Tongue (tissue), 1 donor: ENCODE measurements at regions not wholly inside any gene's neighbourhood (a gene's known extent, or its start where the extent isn't known, plus 50 kb on each side); places are given as distances from the start of the nearest gene placed in this dataset.

Experiments used
- DNase-seq: peaks from one replicate; pipeline ENCODE4 v3.0.0-alpha.2; 2015

DNA sequence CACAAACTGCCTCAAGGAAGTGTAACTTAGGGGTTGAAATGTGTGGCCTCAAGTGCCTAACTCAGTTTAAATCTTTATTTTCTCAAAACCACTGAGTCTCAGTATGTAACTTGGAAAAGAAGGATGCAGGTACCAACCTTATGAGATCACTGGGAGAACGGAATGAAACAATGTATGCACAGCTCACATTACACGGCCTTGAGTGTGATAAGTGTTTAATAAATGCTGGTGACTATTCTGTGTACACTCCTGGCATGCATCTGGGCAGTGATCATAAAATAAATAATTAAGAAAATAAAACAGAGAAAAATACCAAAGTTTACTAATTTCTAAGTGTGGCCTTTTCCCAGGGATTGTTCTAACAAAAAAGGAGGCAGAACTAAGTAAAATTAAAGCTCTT, 974.5 kb upstream of the FLRT2 start:
- DNase-seq: no peak

DNA sequence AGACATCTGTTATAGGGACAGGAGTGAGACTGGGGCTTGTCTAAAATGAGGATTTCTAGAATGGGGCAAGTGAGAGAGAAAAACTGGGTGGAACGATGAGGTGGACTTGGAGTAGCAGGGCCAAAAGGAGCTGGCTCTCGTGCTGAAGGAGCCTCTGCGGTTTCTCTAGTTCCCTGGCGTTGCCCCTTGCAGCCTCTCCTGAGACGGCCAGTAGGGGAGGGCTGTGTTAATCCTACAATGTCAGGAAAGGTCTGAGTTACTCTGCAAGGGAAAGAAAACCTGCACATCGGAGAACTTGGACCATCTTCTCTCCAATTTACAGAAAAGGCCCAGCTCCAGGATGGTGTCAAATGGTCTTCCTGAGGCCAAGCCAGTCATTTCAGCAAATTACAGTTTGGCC, 963.8 kb upstream of the FLRT2 start:
- no peak for DNase-seq

DNA sequence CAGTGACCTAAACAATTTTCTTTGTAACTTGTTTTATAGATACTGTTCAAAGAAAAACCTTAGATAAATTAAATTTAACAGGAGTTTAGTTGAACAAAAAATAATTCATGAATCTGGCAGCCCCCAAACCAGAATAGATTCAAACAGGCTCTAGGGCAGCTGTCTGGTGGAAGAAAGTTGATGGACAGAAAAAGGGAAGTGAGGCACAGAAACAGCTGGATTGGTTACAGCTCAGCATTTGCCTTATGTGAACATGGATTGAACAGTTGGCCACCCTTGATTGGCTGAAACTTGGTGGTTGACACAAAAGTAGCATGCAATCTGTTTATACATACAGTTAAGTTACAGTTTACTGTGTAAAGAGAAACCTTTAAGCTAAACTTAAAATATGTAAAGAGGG, 954.3 kb upstream of the FLRT2 start:
- no peak for DNase-seq

DNA sequence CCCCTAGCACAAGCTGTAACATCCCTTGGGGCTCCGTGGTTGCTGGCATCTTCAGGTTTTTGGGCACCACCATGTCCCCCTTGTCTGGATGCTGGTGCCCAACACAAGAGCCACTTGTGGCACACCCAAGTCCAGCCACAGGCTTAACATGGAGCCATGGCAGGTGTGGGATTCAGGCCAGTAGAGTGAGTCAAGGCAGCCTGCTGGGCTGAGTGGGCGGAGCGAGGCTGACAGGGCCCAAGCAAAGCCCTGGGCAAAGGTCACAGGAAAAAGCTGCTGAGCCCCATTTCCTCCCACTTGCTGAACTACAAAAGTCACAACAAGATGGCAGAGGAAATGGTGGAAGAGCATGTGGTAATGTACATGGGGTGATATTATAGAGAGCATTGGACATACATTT, 950.7 kb upstream of the FLRT2 start:
- DNase-seq: no peak

DNA sequence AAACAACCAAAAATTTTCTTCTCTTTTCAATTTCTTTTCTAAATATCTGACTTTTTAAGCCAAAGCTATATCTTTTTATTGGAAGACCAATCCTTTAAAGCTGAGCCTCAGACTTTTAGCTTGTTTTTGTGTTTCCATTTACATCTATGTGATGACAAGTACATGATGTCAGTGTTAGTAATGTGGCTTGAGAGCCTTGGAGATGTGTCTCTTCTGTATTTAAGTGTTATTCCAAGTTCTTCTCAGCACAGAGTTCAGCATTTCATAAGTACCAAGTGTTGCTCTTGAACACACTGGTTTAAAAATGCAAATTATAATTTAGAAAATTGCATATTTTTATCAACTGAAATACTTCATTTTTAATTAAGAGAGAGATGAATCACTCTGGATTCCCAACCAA, 948.9 kb upstream of the FLRT2 start:
- no peak for DNase-seq

DNA sequence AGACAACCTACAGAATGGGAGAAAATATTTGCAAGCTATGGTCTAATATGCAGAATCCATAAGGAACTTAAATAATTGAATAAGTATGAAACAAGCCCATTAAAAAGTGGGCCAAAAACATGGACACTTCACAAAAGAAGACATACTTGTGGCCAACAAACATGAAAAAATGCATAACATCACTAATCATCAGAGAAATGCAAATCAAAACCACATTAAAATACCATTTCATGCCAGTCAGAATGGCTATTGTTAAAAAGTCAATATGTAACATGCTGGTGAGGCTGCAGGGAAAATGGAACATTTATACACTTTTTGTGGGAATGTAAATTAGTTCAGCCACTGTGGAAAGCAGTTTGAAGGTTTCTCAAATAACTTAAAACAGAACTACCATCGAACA, 945.4 kb upstream of the FLRT2 start:
- no peak for DNase-seq

DNA sequence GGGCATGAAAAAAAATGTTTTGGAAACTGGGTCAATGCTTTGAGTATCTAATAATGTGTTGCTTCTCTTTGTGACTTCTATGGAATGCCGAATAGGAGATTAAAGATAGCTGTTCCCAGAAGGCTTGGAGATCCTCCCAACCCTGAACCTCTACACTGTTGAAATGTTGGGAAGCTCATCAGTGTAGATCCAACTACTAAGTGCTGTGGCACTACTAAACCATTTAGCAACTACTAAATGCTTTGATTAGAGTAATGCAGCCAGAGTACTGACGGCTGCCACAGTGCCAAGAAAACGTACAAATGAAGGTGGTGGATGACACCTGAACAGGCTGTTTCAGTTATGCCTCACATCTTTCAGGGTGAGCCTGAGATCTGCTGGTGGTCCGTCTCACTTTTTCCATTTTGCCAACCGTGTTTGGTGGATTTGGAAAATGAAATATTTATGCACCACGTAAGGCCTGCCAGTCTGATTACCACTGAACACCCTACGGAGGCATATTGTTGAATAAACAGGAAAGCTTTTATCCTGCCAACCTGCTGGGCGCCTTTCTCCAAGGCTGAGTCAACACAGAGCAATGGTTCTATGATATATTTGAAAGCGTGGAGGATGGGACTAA, 938.0 kb upstream of the FLRT2 start:
- DNase-seq: no peak

DNA sequence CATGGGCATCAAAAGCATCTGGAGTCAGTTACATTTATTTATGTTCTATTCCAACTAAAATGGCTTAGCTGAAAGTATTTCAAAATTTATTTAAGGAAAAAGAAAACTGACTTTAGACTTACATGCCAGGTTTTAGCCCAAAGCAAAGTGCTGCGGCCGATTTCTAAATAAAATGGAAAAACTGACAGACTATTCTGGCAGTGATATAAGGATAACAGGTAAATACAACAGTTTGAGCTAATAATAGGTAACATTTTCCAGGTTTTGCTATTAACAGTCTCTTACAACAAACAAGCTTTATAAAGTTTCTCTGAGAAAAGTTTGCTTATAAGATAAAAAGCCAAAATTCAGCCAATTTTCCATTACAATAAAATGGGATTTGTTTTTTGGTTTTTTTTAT, 937.2 kb upstream of the FLRT2 start:
- DNase-seq: no peak

DNA sequence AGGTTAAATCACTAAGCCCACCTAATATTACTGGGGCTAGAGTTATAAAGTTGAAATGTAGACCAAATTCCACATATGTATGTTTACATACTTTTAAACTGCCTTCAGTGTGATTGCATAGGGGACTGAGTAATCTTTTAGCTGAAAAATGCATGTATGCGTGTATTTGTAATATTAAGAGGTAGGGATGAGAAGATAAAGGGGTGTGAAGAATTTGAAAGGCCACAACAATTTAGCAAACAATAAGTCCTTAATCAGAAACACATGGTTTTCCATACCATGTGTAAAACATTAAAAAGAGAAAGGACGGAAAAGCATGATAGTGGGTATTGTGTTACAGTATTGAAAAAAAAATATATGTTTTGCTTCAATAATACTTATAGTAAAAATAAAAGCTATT, 919.9 kb upstream of the FLRT2 start:
- no peak for DNase-seq

DNA sequence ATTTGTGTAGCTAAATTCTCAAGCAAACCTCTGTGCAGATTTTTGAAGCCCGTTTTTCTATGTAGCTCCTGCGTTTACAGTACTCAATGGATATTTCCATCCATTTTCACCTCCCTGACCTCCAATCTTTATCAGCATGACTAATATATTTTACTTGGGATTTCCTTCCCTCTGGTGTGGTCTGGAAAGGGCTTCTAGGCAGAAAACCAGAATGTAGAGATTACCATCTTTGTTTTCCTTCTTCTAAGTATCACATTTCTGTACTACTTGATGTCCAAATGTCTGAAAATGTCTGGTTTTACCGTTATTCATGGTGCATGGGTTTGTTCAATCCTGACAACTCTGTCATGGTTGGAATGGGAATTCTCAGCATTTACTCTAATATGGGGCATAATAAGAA, 907.6 kb upstream of the FLRT2 start:
- no peak for DNase-seq

DNA sequence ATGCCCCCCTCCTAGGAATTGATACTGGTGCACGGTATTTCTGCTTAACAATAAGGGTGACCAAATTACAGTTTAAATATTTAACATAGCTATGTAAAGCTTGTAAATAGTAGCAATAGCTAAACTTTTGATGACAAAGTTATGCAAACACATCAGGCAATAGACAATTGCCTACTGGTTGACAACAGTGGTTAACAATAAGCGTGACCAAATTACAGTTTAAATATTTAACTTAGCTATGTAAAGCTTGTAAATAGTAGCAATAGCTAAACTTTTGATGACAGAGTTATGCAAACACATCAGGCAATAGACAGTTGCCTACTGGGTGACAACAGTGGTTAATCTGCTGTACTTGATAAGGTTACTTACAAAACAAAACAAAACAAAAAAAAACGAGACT, 886.5 kb upstream of the FLRT2 start:
- no peak for DNase-seq

DNA sequence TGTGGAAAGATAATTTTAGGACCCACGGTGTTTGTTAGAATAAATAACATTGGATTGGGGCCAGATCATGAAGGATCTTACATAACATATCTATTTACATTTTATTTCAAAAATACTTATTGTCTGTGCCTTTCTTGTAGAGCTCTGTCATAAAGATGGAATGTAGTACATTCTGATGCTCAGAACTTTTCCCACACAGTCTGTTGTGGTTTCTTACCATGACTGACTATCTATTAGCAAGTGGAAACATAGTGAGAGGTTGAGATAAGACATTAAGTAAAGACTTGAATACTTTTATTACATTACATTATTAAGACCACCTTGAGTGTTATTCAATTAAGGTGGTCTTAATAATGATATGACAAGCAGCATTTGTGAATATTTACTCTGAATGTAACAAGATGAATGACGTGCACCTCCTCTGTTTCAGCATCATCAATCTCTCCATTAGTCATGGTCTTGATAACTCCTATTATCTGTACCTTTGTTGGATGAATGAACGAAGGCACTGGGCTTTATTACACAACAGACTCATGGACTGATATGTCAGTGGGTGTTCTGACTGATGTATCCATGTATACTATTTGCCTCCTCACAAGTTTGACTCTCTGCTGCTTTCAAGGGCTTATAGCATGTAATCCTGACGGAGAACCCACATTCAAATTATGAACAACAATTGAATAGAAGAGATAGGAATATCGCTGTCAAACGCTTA, 883.0 kb upstream of the FLRT2 start:
- DNase-seq: no peak

DNA sequence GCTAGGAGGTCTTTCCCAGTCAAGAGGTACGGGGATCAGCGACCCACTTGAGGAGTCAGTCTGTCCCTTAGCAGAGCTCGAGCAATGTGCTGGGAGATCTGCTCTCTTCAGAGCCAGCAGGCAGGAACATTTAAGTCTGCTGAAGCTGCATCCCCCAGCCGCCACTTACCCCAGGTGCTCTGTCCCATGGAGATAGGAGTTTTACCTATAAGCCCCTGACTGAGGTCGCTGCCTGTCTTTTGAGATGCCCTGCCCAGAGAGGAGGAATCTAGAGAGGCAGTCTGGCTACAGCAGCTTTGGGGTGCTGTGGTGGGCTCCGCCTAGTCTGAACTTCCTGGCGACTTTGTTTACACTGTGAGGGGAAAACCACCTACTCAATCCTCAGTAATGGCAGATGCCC, 874.9 kb upstream of the FLRT2 start:
- DNase-seq: no peak

DNA sequence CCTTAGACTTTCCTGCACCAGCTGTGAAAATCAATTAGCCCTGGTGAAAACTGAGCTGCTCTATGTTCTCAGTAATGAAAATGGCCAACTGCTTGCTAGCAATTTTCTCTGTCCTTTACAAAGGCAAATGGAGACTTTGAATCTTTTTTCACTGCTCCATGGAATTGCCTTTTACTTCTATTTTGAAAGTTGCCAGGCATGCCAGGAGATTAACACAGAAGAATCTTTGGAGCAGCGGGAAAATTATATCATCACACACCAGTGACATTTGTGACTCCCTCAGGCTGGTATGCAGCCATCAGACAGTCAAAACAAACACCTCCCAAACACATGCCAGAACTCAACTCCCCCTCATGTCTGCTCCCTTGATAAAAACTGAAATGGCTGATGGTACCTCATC, 872.0 kb upstream of the FLRT2 start:
- DNase-seq: peak; percentile 69

DNA sequence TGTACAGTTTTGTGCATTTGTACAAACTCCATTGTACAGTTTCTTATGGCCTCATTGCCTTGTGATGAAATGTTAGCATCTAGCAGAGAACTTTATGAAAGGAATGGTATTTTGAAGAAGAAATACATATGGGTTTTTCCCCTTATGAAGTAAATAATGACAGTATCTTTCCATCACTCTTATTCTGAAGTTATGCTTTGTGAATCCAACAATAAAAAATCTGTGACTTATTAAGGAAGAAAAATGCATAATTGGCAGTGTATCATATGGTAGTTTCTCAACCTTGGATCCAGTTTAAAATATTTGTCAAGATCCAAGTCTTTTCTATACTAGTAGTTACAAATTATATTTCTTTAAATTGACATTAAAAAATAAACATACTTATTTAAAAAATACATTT, 859.1 kb upstream of the FLRT2 start:
- DNase-seq: peak; percentile 3

DNA sequence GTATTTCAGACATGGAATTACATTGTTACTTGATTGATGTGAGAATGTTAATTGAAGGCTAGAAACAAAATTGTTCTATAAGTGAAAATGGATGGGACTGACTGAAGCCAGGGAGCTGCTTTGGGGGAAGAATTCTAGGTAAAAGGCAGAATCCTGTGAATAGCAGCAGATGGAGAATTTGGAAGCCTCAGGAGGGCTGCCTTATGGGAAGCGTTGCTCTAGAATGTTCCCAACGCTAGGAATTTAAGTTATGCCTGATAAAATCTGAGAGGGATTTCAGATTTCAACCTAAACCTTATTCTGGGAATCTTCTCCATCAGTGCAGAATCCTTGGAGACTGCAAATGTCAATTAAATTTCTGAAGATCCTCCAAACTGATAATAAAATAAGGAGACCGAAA, 858.2 kb upstream of the FLRT2 start:
- no peak for DNase-seq

DNA sequence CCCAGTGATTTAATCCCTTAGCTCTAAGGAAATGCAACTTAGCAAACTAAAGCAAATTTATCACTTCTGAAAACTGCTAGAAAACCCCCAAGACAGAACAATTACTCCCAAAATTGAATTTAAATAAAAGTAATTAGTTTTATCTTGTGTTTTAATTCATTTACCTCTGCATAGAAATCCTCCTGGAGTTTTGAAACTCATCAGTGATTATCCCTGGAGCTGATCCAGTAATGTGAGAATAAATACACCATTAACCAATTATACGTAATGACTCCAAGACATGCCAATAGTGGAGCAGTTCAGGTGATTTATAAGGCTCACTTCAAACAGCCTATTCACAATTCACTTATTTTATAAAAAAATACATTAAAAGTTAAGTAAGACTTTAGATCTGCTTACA, 855.3 kb upstream of the FLRT2 start:
- no peak for DNase-seq

DNA sequence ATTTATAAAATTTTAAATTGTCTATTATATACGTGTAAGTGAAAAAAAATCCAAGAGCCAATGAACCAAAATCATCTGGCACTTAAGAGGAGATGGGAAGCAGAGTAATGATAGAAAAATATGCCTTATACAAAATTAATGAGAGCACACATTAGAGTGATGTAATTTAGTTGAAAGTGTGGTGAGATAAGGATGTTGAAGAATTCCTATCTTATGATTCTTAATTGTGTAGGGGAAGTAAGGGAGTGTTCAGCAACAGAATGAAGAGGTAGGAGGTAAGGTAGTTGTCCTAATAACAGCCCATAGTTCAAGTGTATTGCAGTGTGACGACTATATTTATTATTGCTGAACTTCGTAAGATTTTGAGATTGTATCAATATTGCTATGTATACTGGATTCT, 843.4 kb upstream of the FLRT2 start:
- DNase-seq: no peak

DNA sequence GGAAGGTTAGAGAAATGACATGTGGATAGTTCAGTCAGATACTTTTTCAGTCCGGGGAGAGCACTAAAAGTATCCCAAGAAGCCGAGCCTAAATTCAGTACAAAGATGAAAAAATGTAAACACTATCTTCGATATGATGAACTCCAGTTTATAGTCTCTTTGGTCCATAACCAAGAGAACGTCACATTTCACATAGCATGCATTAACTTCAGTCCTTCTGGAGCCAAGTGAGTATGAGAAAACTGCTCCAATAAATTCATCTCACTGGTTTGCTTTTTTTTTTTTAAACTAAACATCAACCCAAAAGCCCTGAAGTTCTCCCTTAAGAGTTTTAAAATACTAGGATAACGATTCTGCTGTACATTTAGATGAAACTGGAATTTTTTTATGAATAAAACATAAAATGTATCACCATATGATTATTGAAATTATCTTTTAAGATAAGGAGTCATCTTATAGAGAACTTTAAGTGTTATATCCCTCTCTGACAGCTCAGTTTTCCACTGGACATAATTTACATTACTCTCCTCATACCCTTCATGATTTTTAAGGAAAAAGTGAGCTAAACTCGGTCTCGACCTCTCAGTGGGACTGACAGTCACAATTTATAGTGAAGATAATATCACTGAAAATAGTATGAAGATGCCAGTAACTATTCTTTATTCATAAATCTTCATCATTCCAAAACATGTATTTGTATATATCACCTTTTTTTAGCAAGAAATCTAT, 841.5 kb upstream of the FLRT2 start:
- DNase-seq: peak; percentile 5

DNA sequence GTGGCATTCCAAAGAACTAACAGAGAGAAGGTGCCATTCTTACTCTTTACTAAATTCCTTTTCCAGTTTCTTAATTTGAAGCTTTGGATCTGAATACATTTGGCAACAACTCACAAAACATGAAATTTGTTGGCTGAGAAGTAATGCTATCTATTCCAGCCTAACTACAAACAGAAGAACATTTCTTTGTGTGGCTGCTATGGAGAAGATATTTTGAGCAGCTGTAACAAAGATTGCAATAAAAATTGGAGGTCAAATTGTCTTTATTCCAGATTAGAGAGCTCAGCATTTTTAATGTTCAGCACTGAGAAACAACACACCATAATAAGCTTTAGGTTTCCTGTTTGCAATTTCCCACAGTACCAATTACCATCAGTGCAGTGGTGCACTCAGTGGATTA, 835.8 kb upstream of the FLRT2 start:
- DNase-seq: peak; percentile 36

DNA sequence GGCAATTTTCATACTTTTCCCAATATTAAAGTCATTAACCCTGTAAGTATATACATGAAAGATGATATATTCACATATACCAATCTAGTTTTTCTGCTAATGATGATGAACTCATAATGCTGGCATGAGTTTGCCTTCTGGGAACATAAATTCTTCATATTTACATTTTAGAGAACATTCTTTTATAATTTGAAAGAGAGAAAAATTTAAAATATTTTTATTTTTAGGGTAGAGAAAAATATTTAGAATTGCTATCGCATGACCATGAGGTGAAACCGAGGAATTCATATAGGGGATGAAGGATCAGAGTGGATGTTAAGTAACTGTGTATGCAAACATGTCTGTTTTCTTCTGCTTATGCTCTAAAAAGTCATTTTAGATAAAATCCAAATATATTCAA, 825.3 kb upstream of the FLRT2 start:
- no peak for DNase-seq

DNA sequence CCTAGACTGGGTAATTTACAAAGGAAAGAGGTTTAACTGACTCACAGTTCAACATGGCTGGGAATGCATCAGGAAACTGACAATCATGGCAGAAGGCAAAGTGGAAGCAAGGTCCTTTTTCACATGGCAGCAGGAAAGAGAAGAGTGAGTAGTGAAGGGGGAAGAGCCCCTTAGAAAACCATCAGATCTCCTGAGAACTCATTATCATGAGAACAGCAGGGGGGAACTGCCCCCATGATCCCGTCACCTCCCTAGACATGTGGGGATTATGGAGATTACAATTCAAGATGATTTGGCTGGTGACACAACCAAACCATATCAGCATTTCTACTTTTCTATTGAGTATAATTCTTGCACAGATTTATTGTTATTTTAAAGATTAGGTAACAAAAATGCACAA, 822.1 kb upstream of the FLRT2 start:
- DNase-seq: no peak

DNA sequence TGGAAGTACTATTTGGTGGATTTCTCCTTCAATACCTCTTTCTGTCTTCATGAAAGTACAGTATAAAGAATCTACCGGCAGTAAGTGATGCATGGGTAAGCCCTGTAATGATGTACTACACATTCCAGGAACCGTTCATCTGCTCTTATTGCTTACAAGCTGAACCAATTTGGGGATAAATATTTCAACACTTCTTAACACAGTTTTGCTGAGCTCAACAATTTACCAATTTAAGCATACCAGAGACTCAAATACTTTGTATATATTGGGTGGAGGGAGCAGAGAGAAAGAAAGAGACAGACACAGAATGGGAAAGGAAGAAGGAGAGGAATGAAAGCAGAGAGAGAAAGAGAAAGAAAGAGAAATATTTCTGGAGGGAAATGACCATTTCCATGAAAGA, 821.1 kb upstream of the FLRT2 start:
- DNase-seq: no peak

DNA sequence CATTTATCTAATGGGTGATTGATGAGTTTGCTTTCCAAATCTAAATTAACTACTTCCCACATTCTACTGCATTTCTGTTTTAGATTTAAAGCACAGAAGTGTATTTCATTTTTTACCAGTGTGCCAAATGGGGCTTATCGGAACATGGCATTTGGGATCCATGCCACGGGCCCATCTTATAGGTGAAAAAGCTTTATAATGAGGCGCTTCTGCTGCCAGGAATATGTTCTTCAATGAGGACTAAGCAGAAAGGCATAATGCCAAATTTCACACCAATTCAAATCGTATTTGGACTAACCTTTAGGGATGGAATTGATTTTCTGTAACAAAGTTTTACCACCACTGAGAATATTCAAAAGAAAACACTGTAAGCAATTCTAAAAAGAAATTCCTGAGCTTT, 803.5 kb upstream of the FLRT2 start:
- DNase-seq: no peak
